WTC11 (cell line): ENCODE measurements at regions not wholly inside any gene's neighbourhood (a gene's known extent, or its start where the extent isn't known, plus 50 kb on each side); places are given as distances from the start of the nearest gene placed in this dataset.

Source experiments
- ATAC-seq: fragments of 200-7000 bp; cut with Tn5 transposase; 2 replicates; pipeline ENCODE4 v1.10.0; 2021; ENCODE audit warnings: mild to moderate bottlenecking, moderate library complexity
- CTCF ChIA-PET: fragments of 300-600 bp; sonication (Branson Sonifier 250); formaldehyde crosslinking; loops from one replicate; lab custom pipeline; 2021; ENCODE audit warnings: antibody characterized with exemption; lab: Charles Lee
- POLR2A ChIA-PET: fragments of 350-600 bp; sonication (Branson Sonifier 250); formaldehyde crosslinking; loops from one replicate; lab custom pipeline; 2021; ENCODE audit warnings: antibody characterized with exemption; lab: Charles Lee
- DNase-seq: peaks from one replicate; pipeline ENCODE4 v3.0.0; 2021; ENCODE audit warnings: low spot score
- H3K27ac Mint-ChIP-seq: 2 replicates; pipeline ENCODE4 v1.8.0; 2021; ENCODE audit warnings: mixed read lengths
- H3K27me3 Mint-ChIP-seq: 2 replicates; pipeline ENCODE4 v1.8.0; 2021; ENCODE audit warnings: low read depth, mild to moderate bottlenecking, moderate library complexity, mixed read lengths
- H3K36me3 Mint-ChIP-seq: 2 replicates; pipeline ENCODE4 v1.8.0; 2021; ENCODE audit warnings: mixed read lengths
- H3K4me1 Mint-ChIP-seq: 2 replicates; pipeline ENCODE4 v1.8.0; 2022; ENCODE audit warnings: mixed read lengths
- H3K4me3 Mint-ChIP-seq: 2 replicates; pipeline ENCODE4 v1.8.0; 2021; ENCODE audit warnings: mild to moderate bottlenecking, moderate library complexity, mixed read lengths
- H3K9me3 Mint-ChIP-seq: 2 replicates; pipeline ENCODE4 v1.8.0; 2021; ENCODE audit warnings: mixed read lengths
- CREM ChIP-seq: sonication (generic); formaldehyde crosslinking; IDR thresholded peaks from 2 replicates; pipeline ENCODE4 v1.8.1; 2022; ENCODE audit warnings: mild to moderate bottlenecking, missing genetic modification reagents, moderate library complexity
- ESRRA ChIP-seq: sonication (generic); formaldehyde crosslinking; IDR thresholded peaks from 2 replicates; pipeline ENCODE4 v1.8.1; 2022; ENCODE audit warnings: mild to moderate bottlenecking, missing genetic modification reagents, borderline replicate concordance
- HMGA2 ChIP-seq: fragments of 250-450 bp; sonication (Bioruptor Pico); IDR thresholded peaks from 2 replicates; pipeline ENCODE4 v1.4.0; 2021; ENCODE audit warnings: mild to moderate bottlenecking, moderate library complexity
- JUN ChIP-seq: sonication (generic); formaldehyde crosslinking; IDR thresholded peaks from 2 replicates; pipeline ENCODE4 v1.8.0; 2023; ENCODE audit warnings: mild to moderate bottlenecking, missing genetic modification reagents
- NR1H2 ChIP-seq: sonication (generic); formaldehyde crosslinking; IDR thresholded peaks from 2 replicates; pipeline ENCODE4 v1.9.0; 2021; ENCODE audit warnings: mild to moderate bottlenecking, moderate library complexity, missing genetic modification reagents
- RELA ChIP-seq: sonication (generic); formaldehyde crosslinking; IDR thresholded peaks from 2 replicates; pipeline ENCODE4 v1.8.1; 2022; ENCODE audit warnings: missing genetic modification reagents, mild to moderate bottlenecking, borderline replicate concordance
- RORB ChIP-seq: fragments of 250-450 bp; sonication (Bioruptor Pico); IDR thresholded peaks from 2 replicates; pipeline ENCODE4 v1.9.0; 2021; ENCODE audit warnings: mild to moderate bottlenecking
- SMAD3 ChIP-seq: sonication (generic); formaldehyde crosslinking; IDR thresholded peaks from 2 replicates; pipeline ENCODE4 v1.8.0; 2022; ENCODE audit warnings: missing genetic modification reagents, mild to moderate bottlenecking, borderline replicate concordance
- SMAD4 ChIP-seq: sonication (generic); formaldehyde crosslinking; IDR thresholded peaks from 2 replicates; pipeline ENCODE4 v1.8.0; 2022; ENCODE audit warnings: mild to moderate bottlenecking, missing genetic modification reagents
- SOX15 ChIP-seq: fragments of 250-450 bp; sonication (Bioruptor Pico); IDR thresholded peaks from 2 replicates; pipeline ENCODE4 v1.9.0; 2021; ENCODE audit warnings: mild to moderate bottlenecking
- ZNF138 ChIP-seq: sonication (generic); formaldehyde crosslinking; conservative IDR thresholded peaks from 2 replicates; pipeline ENCODE4 v1.8.1; 2022; ENCODE audit warnings: mild to moderate bottlenecking, moderate library complexity, missing genetic modification reagents
- ZNF671 ChIP-seq: fragments of 250-450 bp; sonication (Bioruptor Pico); IDR thresholded peaks from 2 replicates; pipeline ENCODE4 v1.8.0; 2021; ENCODE audit warnings: mild to moderate bottlenecking
- TF ChIP-seq, protein P1 (sequence below): sonication (generic); formaldehyde crosslinking; IDR thresholded peaks from 2 replicates; pipeline ENCODE4 v1.8.0; 2022; ENCODE audit warnings: missing genetic modification reagents
- TF ChIP-seq, protein P2 (sequence below): sonication (generic); formaldehyde crosslinking; IDR thresholded peaks from 2 replicates; pipeline ENCODE4 v1.8.0; 2023; ENCODE audit warnings: missing genetic modification reagents
- TF ChIP-seq, protein P3 (sequence below): fragments of 250-450 bp; sonication (Bioruptor Pico); IDR thresholded peaks from 2 replicates; pipeline ENCODE4 v1.9.0; 2021; ENCODE audit warnings: mild to moderate bottlenecking, borderline replicate concordance
- TF ChIP-seq, protein P4 (sequence below): fragments of 250-450 bp; sonication (Bioruptor Pico); IDR thresholded peaks from 2 replicates; pipeline ENCODE4 v1.9.0; 2021; ENCODE audit warnings: moderate library complexity, mild to moderate bottlenecking, inconsistent platforms, borderline replicate concordance
- TF ChIP-seq, protein P5 (sequence below): sonication (generic); formaldehyde crosslinking; IDR thresholded peaks from 2 replicates; pipeline ENCODE4 v1.8.0; 2023; ENCODE audit warnings: mild to moderate bottlenecking, missing genetic modification reagents
- TF ChIP-seq, protein P6 (sequence below): sonication (generic); formaldehyde crosslinking; IDR thresholded peaks from 2 replicates; pipeline ENCODE4 v1.8.0; 2023; ENCODE audit warnings: missing genetic modification reagents, mild to moderate bottlenecking, borderline replicate concordance

DNA sequence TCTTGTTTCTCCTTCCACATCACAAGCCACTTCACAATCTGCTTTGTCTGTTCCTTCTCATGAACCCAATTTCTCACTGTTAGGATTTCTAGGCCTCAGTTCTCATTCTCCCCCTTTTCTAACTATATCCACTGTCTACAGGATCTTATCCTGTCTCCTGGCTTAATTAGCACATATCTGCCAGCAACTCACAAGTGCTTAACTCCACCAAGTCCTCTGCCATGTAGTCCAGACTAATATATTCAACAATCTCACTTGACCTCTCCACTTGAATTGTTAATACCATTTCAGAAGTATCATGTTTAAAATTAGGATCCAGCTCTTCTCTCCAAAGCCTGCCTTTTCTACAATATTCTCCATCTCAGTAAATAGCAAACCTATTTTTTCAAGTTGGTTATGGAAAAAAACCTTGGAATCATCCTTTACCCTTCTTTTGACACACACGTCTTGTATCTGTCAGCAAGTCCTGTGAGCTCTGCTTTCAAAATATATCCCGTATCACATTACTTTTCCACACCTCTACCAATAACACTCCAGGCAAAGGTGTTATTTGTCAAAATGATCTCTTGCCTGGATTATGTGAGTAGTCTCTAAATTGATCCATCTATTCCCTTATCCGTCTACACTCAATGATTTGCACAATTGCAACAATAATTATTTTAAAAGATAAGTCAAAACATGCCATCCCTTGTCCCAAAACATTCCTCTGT, 127.2 kb upstream of the SLIT2 start (continued):
- TF ChIP-seq, protein P1, sequence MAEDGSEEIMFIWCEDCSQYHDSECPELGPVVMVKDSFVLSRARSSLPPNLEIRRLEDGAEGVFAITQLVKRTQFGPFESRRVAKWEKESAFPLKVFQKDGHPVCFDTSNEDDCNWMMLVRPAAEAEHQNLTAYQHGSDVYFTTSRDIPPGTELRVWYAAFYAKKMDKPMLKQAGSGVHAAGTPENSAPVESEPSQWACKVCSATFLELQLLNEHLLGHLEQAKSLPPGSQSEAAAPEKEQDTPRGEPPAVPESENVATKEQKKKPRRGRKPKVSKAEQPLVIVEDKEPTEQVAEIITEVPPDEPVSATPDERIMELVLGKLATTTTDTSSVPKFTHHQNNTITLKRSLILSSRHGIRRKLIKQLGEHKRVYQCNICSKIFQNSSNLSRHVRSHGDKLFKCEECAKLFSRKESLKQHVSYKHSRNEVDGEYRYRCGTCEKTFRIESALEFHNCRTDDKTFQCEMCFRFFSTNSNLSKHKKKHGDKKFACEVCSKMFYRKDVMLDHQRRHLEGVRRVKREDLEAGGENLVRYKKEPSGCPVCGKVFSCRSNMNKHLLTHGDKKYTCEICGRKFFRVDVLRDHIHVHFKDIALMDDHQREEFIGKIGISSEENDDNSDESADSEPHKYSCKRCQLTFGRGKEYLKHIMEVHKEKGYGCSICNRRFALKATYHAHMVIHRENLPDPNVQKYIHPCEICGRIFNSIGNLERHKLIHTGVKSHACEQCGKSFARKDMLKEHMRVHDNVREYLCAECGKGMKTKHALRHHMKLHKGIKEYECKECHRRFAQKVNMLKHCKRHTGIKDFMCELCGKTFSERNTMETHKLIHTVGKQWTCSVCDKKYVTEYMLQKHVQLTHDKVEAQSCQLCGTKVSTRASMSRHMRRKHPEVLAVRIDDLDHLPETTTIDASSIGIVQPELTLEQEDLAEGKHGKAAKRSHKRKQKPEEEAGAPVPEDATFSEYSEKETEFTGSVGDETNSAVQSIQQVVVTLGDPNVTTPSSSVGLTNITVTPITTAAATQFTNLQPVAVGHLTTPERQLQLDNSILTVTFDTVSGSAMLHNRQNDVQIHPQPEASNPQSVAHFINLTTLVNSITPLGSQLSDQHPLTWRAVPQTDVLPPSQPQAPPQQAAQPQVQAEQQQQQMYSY (CRISPR knock-in tag) = no peak
- TF ChIP-seq, protein P2, sequence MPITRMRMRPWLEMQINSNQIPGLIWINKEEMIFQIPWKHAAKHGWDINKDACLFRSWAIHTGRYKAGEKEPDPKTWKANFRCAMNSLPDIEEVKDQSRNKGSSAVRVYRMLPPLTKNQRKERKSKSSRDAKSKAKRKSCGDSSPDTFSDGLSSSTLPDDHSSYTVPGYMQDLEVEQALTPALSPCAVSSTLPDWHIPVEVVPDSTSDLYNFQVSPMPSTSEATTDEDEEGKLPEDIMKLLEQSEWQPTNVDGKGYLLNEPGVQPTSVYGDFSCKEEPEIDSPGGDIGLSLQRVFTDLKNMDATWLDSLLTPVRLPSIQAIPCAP (CRISPR knock-in tag) = no peak
- TF ChIP-seq SOX15 (CRISPR knock-in tag) (no peak), NR1H2 (CRISPR knock-in tag) (no peak), ZNF671 (CRISPR knock-in tag) (no peak), SMAD3 (no peak), ESRRA (CRISPR knock-in tag) (no peak)
- TF ChIP-seq, protein P3, sequence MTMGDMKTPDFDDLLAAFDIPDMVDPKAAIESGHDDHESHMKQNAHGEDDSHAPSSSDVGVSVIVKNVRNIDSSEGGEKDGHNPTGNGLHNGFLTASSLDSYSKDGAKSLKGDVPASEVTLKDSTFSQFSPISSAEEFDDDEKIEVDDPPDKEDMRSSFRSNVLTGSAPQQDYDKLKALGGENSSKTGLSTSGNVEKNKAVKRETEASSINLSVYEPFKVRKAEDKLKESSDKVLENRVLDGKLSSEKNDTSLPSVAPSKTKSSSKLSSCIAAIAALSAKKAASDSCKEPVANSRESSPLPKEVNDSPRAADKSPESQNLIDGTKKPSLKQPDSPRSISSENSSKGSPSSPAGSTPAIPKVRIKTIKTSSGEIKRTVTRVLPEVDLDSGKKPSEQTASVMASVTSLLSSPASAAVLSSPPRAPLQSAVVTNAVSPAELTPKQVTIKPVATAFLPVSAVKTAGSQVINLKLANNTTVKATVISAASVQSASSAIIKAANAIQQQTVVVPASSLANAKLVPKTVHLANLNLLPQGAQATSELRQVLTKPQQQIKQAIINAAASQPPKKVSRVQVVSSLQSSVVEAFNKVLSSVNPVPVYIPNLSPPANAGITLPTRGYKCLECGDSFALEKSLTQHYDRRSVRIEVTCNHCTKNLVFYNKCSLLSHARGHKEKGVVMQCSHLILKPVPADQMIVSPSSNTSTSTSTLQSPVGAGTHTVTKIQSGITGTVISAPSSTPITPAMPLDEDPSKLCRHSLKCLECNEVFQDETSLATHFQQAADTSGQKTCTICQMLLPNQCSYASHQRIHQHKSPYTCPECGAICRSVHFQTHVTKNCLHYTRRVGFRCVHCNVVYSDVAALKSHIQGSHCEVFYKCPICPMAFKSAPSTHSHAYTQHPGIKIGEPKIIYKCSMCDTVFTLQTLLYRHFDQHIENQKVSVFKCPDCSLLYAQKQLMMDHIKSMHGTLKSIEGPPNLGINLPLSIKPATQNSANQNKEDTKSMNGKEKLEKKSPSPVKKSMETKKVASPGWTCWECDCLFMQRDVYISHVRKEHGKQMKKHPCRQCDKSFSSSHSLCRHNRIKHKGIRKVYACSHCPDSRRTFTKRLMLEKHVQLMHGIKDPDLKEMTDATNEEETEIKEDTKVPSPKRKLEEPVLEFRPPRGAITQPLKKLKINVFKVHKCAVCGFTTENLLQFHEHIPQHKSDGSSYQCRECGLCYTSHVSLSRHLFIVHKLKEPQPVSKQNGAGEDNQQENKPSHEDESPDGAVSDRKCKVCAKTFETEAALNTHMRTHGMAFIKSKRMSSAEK (CRISPR knock-in tag) = no peak

DNA sequence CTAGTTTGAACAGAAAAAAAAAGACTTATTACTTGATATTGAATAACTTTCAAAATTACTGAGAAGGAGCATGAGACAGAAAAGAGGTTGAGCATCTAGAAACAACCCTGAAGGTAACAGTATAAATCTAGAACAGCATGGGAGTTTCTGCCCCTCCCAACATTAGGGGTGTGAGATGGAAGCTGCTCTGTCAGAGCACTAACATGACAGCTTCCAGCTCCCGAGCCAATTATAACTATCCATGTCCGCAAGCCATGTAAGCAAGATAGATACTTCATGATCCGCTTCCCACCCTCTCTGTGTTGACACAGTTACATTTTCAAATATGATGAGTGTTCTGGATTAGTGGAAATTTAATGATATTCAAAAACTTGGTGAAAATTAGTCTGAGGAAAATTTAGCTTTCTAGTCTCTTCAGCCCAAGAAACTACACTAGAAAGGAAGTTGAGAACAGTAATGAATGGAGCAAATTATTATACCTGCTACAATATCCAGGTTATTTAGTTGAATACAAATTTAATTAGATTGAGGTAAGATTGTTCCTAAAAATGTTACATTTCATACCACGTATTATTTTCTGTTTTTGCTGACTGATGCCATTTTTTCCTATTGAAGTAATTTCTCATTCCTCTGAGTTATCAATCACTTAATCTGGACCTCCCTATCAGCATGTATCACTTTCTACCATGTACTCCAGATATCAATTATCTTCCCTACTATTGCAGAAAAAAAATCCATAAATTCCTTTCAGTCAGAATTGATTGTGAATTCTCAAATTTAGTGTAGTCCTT, 129.3 kb upstream of the SLIT2 start:
- DNase-seq (no peak), ATAC-seq (no peak)
- Mint-ChIP-seq H3K9me3 (no peaks in the 10 kb centered on the region), H3K36me3 (no peaks in the 10 kb centered on the region), H3K4me3 (no peak overlapping the region), H3K4me1 (no peaks in the 10 kb centered on the region), H3K27ac (no peak overlapping the region), H3K27me3 (no peaks in the 10 kb centered on the region)
- POLR2A ChIA-PET = no interaction called here
- CTCF ChIA-PET = no interaction called here
- TF ChIP-seq SMAD4 = no peak
- no peak for TF ChIP-seq ZNF138
- no peak for TF ChIP-seq CREM (CRISPR knock-in tag)
- no peak for TF ChIP-seq HMGA2 (CRISPR knock-in tag)
- TF ChIP-seq, protein P4, sequence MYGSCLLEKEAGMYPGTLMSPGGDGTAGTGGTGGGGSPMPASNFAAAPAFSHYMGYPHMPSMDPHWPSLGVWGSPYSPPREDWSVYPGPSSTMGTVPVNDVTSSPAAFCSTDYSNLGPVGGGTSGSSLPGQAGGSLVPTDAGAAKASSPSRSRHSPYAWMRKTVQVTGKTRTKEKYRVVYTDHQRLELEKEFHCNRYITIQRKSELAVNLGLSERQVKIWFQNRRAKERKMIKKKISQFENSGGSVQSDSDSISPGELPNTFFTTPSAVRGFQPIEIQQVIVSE (CRISPR knock-in tag) = no peak
- TF ChIP-seq, protein P5, sequence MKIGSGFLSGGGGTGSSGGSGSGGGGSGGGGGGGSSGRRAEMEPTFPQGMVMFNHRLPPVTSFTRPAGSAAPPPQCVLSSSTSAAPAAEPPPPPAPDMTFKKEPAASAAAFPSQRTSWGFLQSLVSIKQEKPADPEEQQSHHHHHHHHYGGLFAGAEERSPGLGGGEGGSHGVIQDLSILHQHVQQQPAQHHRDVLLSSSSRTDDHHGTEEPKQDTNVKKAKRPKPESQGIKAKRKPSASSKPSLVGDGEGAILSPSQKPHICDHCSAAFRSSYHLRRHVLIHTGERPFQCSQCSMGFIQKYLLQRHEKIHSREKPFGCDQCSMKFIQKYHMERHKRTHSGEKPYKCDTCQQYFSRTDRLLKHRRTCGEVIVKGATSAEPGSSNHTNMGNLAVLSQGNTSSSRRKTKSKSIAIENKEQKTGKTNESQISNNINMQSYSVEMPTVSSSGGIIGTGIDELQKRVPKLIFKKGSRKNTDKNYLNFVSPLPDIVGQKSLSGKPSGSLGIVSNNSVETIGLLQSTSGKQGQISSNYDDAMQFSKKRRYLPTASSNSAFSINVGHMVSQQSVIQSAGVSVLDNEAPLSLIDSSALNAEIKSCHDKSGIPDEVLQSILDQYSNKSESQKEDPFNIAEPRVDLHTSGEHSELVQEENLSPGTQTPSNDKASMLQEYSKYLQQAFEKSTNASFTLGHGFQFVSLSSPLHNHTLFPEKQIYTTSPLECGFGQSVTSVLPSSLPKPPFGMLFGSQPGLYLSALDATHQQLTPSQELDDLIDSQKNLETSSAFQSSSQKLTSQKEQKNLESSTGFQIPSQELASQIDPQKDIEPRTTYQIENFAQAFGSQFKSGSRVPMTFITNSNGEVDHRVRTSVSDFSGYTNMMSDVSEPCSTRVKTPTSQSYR (CRISPR knock-in tag) = no peak
- TF ChIP-seq RORB (CRISPR knock-in tag) = no peak
- TF ChIP-seq, protein P6, sequence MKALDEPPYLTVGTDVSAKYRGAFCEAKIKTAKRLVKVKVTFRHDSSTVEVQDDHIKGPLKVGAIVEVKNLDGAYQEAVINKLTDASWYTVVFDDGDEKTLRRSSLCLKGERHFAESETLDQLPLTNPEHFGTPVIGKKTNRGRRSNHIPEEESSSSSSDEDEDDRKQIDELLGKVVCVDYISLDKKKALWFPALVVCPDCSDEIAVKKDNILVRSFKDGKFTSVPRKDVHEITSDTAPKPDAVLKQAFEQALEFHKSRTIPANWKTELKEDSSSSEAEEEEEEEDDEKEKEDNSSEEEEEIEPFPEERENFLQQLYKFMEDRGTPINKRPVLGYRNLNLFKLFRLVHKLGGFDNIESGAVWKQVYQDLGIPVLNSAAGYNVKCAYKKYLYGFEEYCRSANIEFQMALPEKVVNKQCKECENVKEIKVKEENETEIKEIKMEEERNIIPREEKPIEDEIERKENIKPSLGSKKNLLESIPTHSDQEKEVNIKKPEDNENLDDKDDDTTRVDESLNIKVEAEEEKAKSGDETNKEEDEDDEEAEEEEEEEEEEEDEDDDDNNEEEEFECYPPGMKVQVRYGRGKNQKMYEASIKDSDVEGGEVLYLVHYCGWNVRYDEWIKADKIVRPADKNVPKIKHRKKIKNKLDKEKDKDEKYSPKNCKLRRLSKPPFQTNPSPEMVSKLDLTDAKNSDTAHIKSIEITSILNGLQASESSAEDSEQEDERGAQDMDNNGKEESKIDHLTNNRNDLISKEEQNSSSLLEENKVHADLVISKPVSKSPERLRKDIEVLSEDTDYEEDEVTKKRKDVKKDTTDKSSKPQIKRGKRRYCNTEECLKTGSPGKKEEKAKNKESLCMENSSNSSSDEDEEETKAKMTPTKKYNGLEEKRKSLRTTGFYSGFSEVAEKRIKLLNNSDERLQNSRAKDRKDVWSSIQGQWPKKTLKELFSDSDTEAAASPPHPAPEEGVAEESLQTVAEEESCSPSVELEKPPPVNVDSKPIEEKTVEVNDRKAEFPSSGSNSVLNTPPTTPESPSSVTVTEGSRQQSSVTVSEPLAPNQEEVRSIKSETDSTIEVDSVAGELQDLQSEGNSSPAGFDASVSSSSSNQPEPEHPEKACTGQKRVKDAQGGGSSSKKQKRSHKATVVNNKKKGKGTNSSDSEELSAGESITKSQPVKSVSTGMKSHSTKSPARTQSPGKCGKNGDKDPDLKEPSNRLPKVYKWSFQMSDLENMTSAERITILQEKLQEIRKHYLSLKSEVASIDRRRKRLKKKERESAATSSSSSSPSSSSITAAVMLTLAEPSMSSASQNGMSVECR = no peak
- TF ChIP-seq RELA (CRISPR knock-in tag) = no peak
- no peak for TF ChIP-seq JUN (CRISPR knock-in tag)
- TF ChIP-seq ESRRA (CRISPR knock-in tag) = no peak
